Fibroblast of lung (primary cell): ENCODE measurements at regions not wholly inside any gene's neighbourhood (a gene's known extent, or its start where the extent isn't known, plus 50 kb on each side); places are given as distances from the start of the nearest gene placed in this dataset.

ENCODE experiments used
- DNase-seq, 2 donors: peaks; one replicate each; pipeline versions ENCODE4 v3.0.0 to v3.0.0-alpha.2; 2010; ENCODE audit warnings: low read depth in 2 of 2
- H2AFZ ChIP-seq: 2 replicates; pipeline ENCODE4 v1.5.1; 2012; ENCODE audit warnings: low read length, control low read depth, inconsistent platforms
- H3K27ac ChIP-seq: 2 replicates; pipeline ENCODE4 v1.5.1; 2011; ENCODE audit warnings: low read length, control low read depth; ENCODE audit not compliant: insufficient read depth
- H3K27me3 ChIP-seq: 2 replicates; pipeline ENCODE4 v1.5.1; 2011; ENCODE audit warnings: mild to moderate bottlenecking, low read length; ENCODE audit not compliant: control insufficient read depth, insufficient read depth
- H3K36me3 ChIP-seq: 2 replicates; pipeline ENCODE4 v1.5.1; 2011; ENCODE audit warnings: low read length; ENCODE audit not compliant: control insufficient read depth, insufficient read depth
- H3K4me1 ChIP-seq: 2 replicates; pipeline ENCODE4 v1.5.1; 2011; ENCODE audit warnings: low read length; ENCODE audit not compliant: control insufficient read depth, insufficient read depth; ENCODE audit errors: extremely low read depth
- H3K4me2 ChIP-seq: 2 replicates; pipeline ENCODE4 v1.5.1; 2011; ENCODE audit warnings: low read length, control low read depth; ENCODE audit not compliant: insufficient read depth; ENCODE audit errors: extremely low read depth
- H3K4me3 ChIP-seq, 4 experiments: fragments of 200-600 bp in 1 of 4; sonication (generic) in 1 of 4; replicated peaks in 1 of 4; 2 replicates each; pipeline ENCODE4 v1.5.1; 2011 to 2016; ENCODE audit warnings: low read length in 4 of 4, low read depth in 3 of 4, mild to moderate bottlenecking in 3 of 4, control low read depth in 2 of 4, inconsistent platforms in 1 of 4, mixed read lengths in 1 of 4; ENCODE audit not compliant: insufficient read depth in 1 of 4; ENCODE audit errors: control extremely low read depth in 1 of 4
- H3K79me2 ChIP-seq: 2 replicates; pipeline ENCODE4 v1.5.1; 2012; ENCODE audit warnings: mild to moderate bottlenecking, low read length, inconsistent platforms; ENCODE audit not compliant: control insufficient read depth, insufficient read depth
- H3K9ac ChIP-seq: 2 replicates; pipeline ENCODE4 v1.5.1; 2011; ENCODE audit warnings: mild to moderate bottlenecking, low read length, control low read depth; ENCODE audit not compliant: insufficient read depth
- H3K9me3 ChIP-seq: 2 replicates; pipeline ENCODE4 v1.5.1; 2012; ENCODE audit warnings: low read depth, low read length; ENCODE audit not compliant: control insufficient read depth, insufficient read depth
- H4K20me1 ChIP-seq: 2 replicates; pipeline ENCODE4 v1.5.1; 2011; ENCODE audit warnings: low read length; ENCODE audit not compliant: control insufficient read depth, insufficient read depth; ENCODE audit errors: extremely low read depth
- CTCF ChIP-seq, 2 donors: IDR thresholded peaks in 1 of 2; conservative IDR thresholded peaks in 1 of 2; 1 replicate in 1 of 2; 2 replicates in 1 of 2; pipeline ENCODE4 v1.5.1; 2011 to 2012; ENCODE audit warnings: low read length in 2 of 2, control low read depth in 1 of 2, inconsistent platforms in 1 of 2, low read depth in 1 of 2, mild to moderate bottlenecking in 1 of 2
- EZH2 ChIP-seq: IDR thresholded peaks from 2 replicates; pipeline ENCODE4 v1.5.1; 2012; ENCODE audit warnings: low read length, control low read depth, mild to moderate bottlenecking; ENCODE audit errors: missing control alignments

GRCh38 chr3:18121020-18121419 lies 304.1 kb downstream of the SATB1 start:
- H3K4me3 ChIP-seq, result no peak overlapping the region
- H3K36me3 ChIP-seq, result no peaks in the 10 kb centered on the region
- TF ChIP-seq CTCF (conservative IDR thresholded peaks at IDR 0.05 in 1 of 2, IDR thresholded peaks at IDR 0.05 in 1 of 2; ENCODE audit: low read depth in 1 of 2, low read length in 2 of 2) (no peak), EZH2 (no peak)
- H3K4me2 ChIP-seq, result no peak overlapping the region
- H3K27ac ChIP-seq, result no peak overlapping the region
- DNase-seq, result no peak
- no peaks in the 10 kb centered on the region for H3K27me3 ChIP-seq
- H2AFZ ChIP-seq, result no peak overlapping the region
- no peaks in the 10 kb centered on the region for H4K20me1 ChIP-seq
- no peaks in the 10 kb centered on the region for H3K9me3 ChIP-seq
- no peaks in the 10 kb centered on the region for H3K4me1 ChIP-seq
- no peak overlapping the region for H3K9ac ChIP-seq
- no peaks in the 10 kb centered on the region for H3K79me2 ChIP-seq

- H3K4me2 ChIP-seq, result no peak overlapping the region
- DNase-seq, result no peak
- no peak overlapping the region for H3K9ac ChIP-seq
- H3K27me3 ChIP-seq, result no peaks in the 10 kb centered on the region
- H3K4me3 ChIP-seq, result no peak overlapping the region
- no peak overlapping the region for H2AFZ ChIP-seq
- no peaks in the 10 kb centered on the region for H3K79me2 ChIP-seq
- H3K36me3 ChIP-seq, result no peaks in the 10 kb centered on the region
- TF ChIP-seq CTCF (conservative IDR thresholded peaks at IDR 0.05 in 1 of 2, IDR thresholded peaks at IDR 0.05 in 1 of 2; ENCODE audit: low read depth in 1 of 2, low read length in 2 of 2) (no peak), EZH2 (no peak)
- H4K20me1 ChIP-seq, result no peaks in the 10 kb centered on the region
- no peaks in the 10 kb centered on the region for H3K4me1 ChIP-seq
- H3K27ac ChIP-seq, result no peak overlapping the region
- no peaks in the 10 kb centered on the region for H3K9me3 ChIP-seq
Measured at GRCh38 chr3:18119866-18120265, 305.3 kb downstream of the SATB1 start.

GRCh38 chr3:18114894-18115293 lies 310.2 kb downstream of the SATB1 start:
- H2AFZ ChIP-seq, result no peak overlapping the region
- no peak overlapping the region for H3K4me2 ChIP-seq
- DNase-seq, result no peak
- no peak overlapping the region for H3K27ac ChIP-seq
- TF ChIP-seq EZH2 (no peak), CTCF (conservative IDR thresholded peaks at IDR 0.05 in 1 of 2, IDR thresholded peaks at IDR 0.05 in 1 of 2; ENCODE audit: low read depth in 1 of 2, low read length in 2 of 2) (no peak)
- no peaks in the 10 kb centered on the region for H3K36me3 ChIP-seq
- no peak overlapping the region for H3K9ac ChIP-seq
- no peaks in the 10 kb centered on the region for H4K20me1 ChIP-seq
- no peaks in the 10 kb centered on the region for H3K9me3 ChIP-seq
- H3K4me3 ChIP-seq, result no peak overlapping the region
- H3K27me3 ChIP-seq, result no peaks in the 10 kb centered on the region
- no peaks in the 10 kb centered on the region for H3K4me1 ChIP-seq
- H3K79me2 ChIP-seq, result no peaks in the 10 kb centered on the region
